ENCODE measurements at regions not wholly inside any gene's neighbourhood (a gene's known extent, or its start where the extent isn't known, plus 50 kb on each side); places are given as distances from the start of the nearest gene placed in this dataset.

GRCh38 chr1:221308534-221309511, 429.6 kb downstream of the HLX start:
- no peak for DNase-seq (ENCODE audit: low read depth)

GRCh38 chr1:221309723-221310122, 430.5 kb downstream of the HLX start:
- no peak for DNase-seq (ENCODE audit: low read depth)

GRCh38 chr1:221310180-221310579, 430.9 kb downstream of the HLX start:
- no peak for DNase-seq (ENCODE audit: low read depth)

GRCh38 chr1:221315330-221315729, 426.6 kb downstream of the DUSP10 start:
- no peak for DNase-seq (ENCODE audit: low read depth)

- DNase-seq (ENCODE audit: low read depth): no peak
Measured at GRCh38 chr1:221316491-221317056, 425.3 kb downstream of the DUSP10 start.

- DNase-seq (ENCODE audit: low read depth): no peak
Measured at GRCh38 chr1:221317537-221317936, 424.4 kb downstream of the DUSP10 start.

- no peak for DNase-seq (ENCODE audit: low read depth)
Measured at GRCh38 chr1:221327954-221328353, 413.9 kb downstream of the DUSP10 start.

- no peak for DNase-seq (ENCODE audit: low read depth)
Measured at GRCh38 chr1:221328371-221328770, 413.5 kb downstream of the DUSP10 start.

GRCh38 chr1:221331273-221332183, 410.4 kb downstream of the DUSP10 start:
- no peak for DNase-seq (ENCODE audit: low read depth)

GRCh38 chr1:221334062-221334461, 407.8 kb downstream of the DUSP10 start:
- no peak for DNase-seq (ENCODE audit: low read depth)

- DNase-seq (ENCODE audit: low read depth): no peak
Measured at GRCh38 chr1:221335161-221336101, 406.5 kb downstream of the DUSP10 start.

GRCh38 chr1:221336126-221336525, 405.8 kb downstream of the DUSP10 start:
- DNase-seq (ENCODE audit: low read depth): no peak

GRCh38 chr1:221337106-221337505, 404.8 kb downstream of the DUSP10 start:
- DNase-seq (ENCODE audit: low read depth): no peak

GRCh38 chr1:221343136-221343535, 398.8 kb downstream of the DUSP10 start:
- no peak for DNase-seq (ENCODE audit: low read depth)

GRCh38 chr1:221343607-221344006, 398.3 kb downstream of the DUSP10 start:
- no peak for DNase-seq (ENCODE audit: low read depth)

GRCh38 chr1:221344693-221345092, 397.2 kb downstream of the DUSP10 start:
- DNase-seq (ENCODE audit: low read depth): no peak

- DNase-seq (ENCODE audit: low read depth): no peak
Measured at GRCh38 chr1:221347706-221348105, 394.2 kb downstream of the DUSP10 start.

GRCh38 chr1:221350091-221350490, 391.8 kb downstream of the DUSP10 start:
- DNase-seq (ENCODE audit: low read depth): no peak

- no peak for DNase-seq (ENCODE audit: low read depth)
Measured at GRCh38 chr1:221356693-221357092, 385.2 kb downstream of the DUSP10 start.

GRCh38 chr1:221363039-221363438, 378.9 kb downstream of the DUSP10 start:
- DNase-seq (ENCODE audit: low read depth): no peak

- DNase-seq (ENCODE audit: low read depth): no peak
Measured at GRCh38 chr1:221366495-221367110, 375.3 kb downstream of the DUSP10 start.
